ENCODE measurements at regions not wholly inside any gene's neighbourhood (a gene's known extent, or its start where the extent isn't known, plus 50 kb on each side); places are given as distances from the start of the nearest gene placed in this dataset.
A peak's percentile ranks its signal among the peaks of the same experiment; 100 is the strongest.

- intact Hi-C loops (cut with DNase I, micrococcal nuclease) = no loop called here
- no peak for ATAC-seq
Observed at GRCh38 chr10:52897162-52897561, 124.6 kb upstream of the MBL2 start.

GRCh38 chr10:52895059-52895458, 122.5 kb upstream of the MBL2 start:
- H3K36me3 ChIP-seq (ENCODE audit: low read depth) = no peaks in the 10 kb centered on the region
- no peak overlapping the region for H3K4me3 ChIP-seq
- ATAC-seq (no peak), DNase-seq (no peak)
- no peaks in the 10 kb centered on the region for H3K4me1 ChIP-seq (ENCODE audit: low read depth)
- intact Hi-C loops (cut with DNase I, micrococcal nuclease) = no loop called here
- H3K9me3 ChIP-seq = no peaks in the 10 kb centered on the region
- no peak for TF ChIP-seq CTCF (IDR thresholded peaks at IDR 0.05)

More at GRCh38 chr10:52897162-52897561, 124.6 kb upstream of the MBL2 start:
- DNase-seq = no peak
- TF ChIP-seq CTCF (IDR thresholded peaks at IDR 0.05) = no peak
- Histone ChIP-seq H3K9me3 (no peaks in the 10 kb centered on the region), H3K4me1 (ENCODE audit: low read depth) (no peaks in the 10 kb centered on the region), H3K36me3 (ENCODE audit: low read depth) (no peaks in the 10 kb centered on the region), H3K4me3 (no peak overlapping the region)

- ATAC-seq = no peak
- no peaks in the 10 kb centered on the region for H3K4me1 ChIP-seq (ENCODE audit: low read depth)
- H3K4me3 ChIP-seq = no peak overlapping the region
- no peak for TF ChIP-seq CTCF (IDR thresholded peaks at IDR 0.05)
- H3K9me3 ChIP-seq = no peaks in the 10 kb centered on the region
- no peaks in the 10 kb centered on the region for H3K36me3 ChIP-seq (ENCODE audit: low read depth)
- intact Hi-C loops (cut with DNase I, micrococcal nuclease) = no loop called here
- no peak for DNase-seq
Observed at GRCh38 chr10:52890281-52890680, 117.7 kb upstream of the MBL2 start.

- TF ChIP-seq CTCF (IDR thresholded peaks at IDR 0.05) = no peak
- Histone ChIP-seq H3K9me3 (no peaks in the 10 kb centered on the region), H3K36me3 (ENCODE audit: low read depth) (no peaks in the 10 kb centered on the region), H3K4me3 (no peak overlapping the region), H3K4me1 (ENCODE audit: low read depth) (no peaks in the 10 kb centered on the region)
- intact Hi-C loops (cut with DNase I, micrococcal nuclease) = no loop called here
- no peak for DNase-seq
- ATAC-seq = no peak
Observed at GRCh38 chr10:52889611-52890010, 117.0 kb upstream of the MBL2 start.

- peak; percentile 77 for ATAC-seq
- Histone ChIP-seq H3K36me3 (ENCODE audit: low read depth) (no peaks in the 10 kb centered on the region), H3K4me1 (ENCODE audit: low read depth) (no peaks in the 10 kb centered on the region), H3K4me3 (no peak overlapping the region), H3K9me3 (no peaks in the 10 kb centered on the region)
- peak; percentile 26 for TF ChIP-seq CTCF (IDR thresholded peaks at IDR 0.05)
- intact Hi-C loops (cut with DNase I, micrococcal nuclease) = no loop called here
- DNase-seq = peak in 1 of 3 donors; percentile 21
Observed at GRCh38 chr10:52883996-52884871, 111.7 kb upstream of the MBL2 start.

Measured in mucosa of descending colon (tissue), 3 donors.